ENCODE measurements at regions not wholly inside any gene's neighbourhood (a gene's known extent, or its start where the extent isn't known, plus 50 kb on each side); places are given as distances from the start of the nearest gene placed in this dataset.

- TF ChIP-seq, protein P1, sequence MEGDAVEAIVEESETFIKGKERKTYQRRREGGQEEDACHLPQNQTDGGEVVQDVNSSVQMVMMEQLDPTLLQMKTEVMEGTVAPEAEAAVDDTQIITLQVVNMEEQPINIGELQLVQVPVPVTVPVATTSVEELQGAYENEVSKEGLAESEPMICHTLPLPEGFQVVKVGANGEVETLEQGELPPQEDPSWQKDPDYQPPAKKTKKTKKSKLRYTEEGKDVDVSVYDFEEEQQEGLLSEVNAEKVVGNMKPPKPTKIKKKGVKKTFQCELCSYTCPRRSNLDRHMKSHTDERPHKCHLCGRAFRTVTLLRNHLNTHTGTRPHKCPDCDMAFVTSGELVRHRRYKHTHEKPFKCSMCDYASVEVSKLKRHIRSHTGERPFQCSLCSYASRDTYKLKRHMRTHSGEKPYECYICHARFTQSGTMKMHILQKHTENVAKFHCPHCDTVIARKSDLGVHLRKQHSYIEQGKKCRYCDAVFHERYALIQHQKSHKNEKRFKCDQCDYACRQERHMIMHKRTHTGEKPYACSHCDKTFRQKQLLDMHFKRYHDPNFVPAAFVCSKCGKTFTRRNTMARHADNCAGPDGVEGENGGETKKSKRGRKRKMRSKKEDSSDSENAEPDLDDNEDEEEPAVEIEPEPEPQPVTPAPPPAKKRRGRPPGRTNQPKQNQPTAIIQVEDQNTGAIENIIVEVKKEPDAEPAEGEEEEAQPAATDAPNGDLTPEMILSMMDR (IDR thresholded peaks at IDR 0.05): no peak
- TF ChIP-seq POLR2A (IDR thresholded peaks at IDR 0.05; ENCODE audit: low read depth) (no peak), POLR2AphosphoS5 (IDR thresholded peaks at IDR 0.05) (no peak), EP300 (IDR thresholded peaks at IDR 0.05) (no peak)
Measured at GRCh38 chr5:6255956-6256355, 122.4 kb downstream of the MED10 start.
